HG02642 (cell line): ENCODE measurements at regions not wholly inside any gene's neighbourhood (a gene's known extent, or its start where the extent isn't known, plus 50 kb on each side); places are given as distances from the start of the nearest gene placed in this dataset.
"Not testable (repeated sequence)": the region's sequence is repeated elsewhere in the genome, so short reads cannot be mapped to it uniquely, and the experiment has no call there.

ENCODE experiments used
- ATAC-seq: cut with Tn5 transposase; IDR thresholded peaks from one replicate; pipeline ENCODE4 v1.9.1; 2021; ENCODE audit warnings: mild to moderate bottlenecking; ENCODE audit not compliant: unreplicated experiment, poor library complexity

DNA sequence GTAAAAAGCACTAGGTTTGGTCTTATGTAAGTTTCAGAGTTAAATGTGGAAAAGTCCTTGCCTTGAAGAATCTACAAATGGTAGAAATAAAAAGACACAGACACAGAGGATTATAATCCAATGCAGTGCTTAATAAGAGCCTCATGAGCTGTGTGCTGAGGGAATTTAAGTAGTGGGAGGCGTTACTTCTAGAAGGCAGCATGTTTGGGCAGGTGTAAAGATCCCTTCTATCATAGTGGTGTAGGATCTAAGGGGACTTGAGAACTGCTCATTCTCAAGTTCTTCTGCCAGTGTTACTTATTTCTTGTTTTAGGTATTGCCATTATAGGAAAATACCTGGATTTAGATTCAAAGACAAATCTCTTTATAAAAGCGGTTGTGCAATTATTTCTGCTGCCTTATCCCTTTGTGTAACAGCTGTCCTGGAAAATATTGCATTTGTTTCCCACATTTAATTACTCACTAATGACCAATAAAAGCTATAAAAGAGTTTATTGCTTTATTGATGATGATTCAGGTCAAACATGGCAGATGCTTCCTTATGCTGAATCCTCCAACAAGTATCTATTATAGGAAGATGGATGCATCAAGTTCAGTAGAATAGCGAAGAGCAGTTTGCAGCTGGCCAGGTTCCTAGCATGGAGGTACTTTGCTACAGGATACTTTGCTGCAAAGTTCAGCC lies 132.5 kb upstream of the IVNS1ABP start:
- ATAC-seq, result no peak

GRCh38 chr1:185448591-185449186 lies 131.6 kb upstream of the IVNS1ABP start:
- ATAC-seq, result no peak

DNA sequence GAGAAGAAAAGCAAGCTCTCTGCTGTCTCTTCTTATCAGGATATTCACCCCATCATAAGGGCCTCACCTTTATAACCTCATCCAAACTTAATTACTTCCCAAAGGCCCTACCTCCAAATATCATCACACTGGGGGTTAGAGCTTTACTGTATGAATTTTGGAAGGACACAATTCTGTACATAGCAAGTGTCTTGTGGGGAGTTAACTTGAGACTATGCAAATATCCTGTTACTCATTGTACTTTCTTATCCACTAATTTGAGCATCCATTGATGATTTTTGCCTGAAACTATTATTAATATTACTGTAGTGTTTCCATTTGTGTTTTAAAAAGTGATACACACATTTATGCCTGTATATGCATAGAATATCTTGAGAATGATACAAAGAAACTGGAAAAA lies 129.1 kb upstream of the IVNS1ABP start:
- ATAC-seq, result no peak

DNA sequence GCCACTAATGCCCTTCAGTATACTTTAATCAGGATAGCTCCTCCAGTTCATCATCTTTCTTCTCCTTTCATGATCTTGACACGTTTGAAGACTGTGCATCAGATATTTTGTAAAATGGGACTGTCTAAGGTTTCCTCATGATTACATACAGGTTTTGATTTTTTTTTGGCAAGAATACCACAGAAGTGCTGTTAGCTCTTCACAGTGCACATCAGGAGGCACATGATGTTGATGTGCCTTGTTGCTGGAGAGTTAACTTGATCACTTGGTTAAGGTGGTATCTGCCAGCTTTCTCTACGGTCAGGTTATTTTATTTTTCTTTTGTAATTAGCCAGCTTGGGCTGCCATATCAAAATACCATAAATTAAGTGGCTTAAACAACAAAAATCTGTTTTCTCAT lies 128.6 kb upstream of the IVNS1ABP start:
- ATAC-seq, result no peak

DNA sequence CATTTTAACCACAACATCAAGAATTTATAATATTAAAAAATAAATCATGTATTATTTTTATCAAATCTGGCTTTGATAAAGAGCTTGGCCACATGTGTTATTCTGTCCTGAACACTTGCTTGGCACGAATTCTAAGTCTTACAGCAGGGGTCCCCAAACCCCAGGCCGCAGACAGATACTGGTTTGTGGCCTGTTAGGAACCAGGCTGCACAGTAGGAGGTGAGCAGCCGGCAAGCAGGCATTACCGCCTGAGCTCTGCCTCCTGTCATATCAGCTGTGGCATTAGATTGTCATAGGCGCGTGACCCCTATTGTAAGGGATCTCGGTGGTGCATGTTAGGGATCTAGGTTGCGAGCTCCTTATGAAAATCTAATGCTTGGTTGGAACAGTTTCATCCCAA lies 127.6 kb upstream of the IVNS1ABP start:
- ATAC-seq, result no peak

- ATAC-seq, result no peak
Observed at GRCh38 chr1:185442050-185442449, 125.0 kb upstream of the IVNS1ABP start.

GRCh38 chr1:185441605-185442004 lies 124.6 kb upstream of the IVNS1ABP start:
- ATAC-seq, result no peak

GRCh38 chr1:185440877-185441276 lies 123.8 kb upstream of the IVNS1ABP start:
- ATAC-seq, result no peak

- ATAC-seq, result peak; percentile 71
Observed at GRCh38 chr1:185439727-185440415, 122.8 kb upstream of the IVNS1ABP start.

DNA sequence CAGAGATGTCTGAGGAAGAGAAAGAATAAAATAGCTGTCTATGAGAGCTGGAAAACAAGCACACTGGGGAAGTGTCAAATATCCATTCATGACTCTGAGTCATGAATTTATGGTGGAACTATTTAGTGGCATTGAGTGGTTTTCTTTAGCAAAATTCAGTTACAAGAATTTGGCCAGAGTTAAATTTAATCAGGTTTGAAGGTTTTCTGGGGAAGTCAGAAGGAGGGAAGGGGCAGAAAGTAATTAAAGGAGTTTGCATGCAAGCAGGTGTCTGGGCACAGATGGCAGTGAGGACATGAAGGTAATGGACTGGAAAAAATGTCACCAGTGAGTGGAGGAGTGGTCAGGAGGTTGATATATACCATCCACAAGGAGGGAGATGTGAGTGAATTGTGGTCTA lies 121.9 kb upstream of the IVNS1ABP start:
- ATAC-seq, result no peak

- ATAC-seq, result no peak
Observed at GRCh38 chr1:185435696-185436379, 118.8 kb upstream of the IVNS1ABP start.

GRCh38 chr1:185434721-185435120 lies 117.7 kb upstream of the IVNS1ABP start:
- ATAC-seq, result no peak

- no peak for ATAC-seq
Observed at GRCh38 chr1:185433667-185434066, 116.6 kb upstream of the IVNS1ABP start.

DNA sequence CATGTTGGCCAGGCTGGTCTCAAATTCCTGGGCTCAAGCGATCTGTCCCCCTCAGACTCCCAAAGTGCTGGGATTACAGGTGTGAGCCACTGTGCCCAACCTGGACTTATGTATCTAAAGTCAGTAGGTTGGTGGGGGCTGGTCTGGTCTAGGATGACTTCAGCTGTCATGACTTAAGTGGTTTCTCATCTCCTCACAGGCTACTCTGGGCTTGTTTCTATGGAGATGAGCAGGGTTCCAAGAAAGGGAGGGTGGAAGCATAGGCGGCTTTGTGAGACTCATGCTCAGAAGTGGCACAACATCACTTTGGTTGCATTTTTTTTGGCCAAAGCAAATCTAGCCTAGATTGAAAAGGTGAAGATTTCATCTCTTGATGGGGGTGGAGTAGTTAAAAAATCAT lies 115.9 kb upstream of the IVNS1ABP start:
- ATAC-seq, result no peak

DNA sequence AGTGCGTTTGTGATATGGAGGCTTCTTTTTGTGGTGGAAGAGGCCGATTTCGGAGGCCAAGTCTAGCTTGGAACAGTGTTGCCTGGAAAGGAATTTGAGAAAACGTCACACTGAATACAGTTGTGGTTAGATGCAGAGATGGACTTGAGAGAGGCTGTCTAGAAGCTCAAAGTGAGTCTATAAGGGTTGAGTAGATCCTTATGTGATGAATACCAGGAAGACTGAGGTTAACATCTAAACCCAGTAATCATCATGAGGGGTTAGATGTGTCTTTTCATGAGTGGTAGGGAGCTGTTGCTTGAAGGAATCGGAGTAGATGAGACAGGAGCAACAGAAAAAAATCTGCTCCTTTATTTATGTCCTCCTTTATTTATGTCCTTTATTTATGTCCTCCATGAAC lies 114.6 kb upstream of the IVNS1ABP start:
- ATAC-seq, result no peak

GRCh38 chr1:185429668-185430067 lies 112.6 kb upstream of the IVNS1ABP start:
- not testable (repeated sequence) for ATAC-seq

DNA sequence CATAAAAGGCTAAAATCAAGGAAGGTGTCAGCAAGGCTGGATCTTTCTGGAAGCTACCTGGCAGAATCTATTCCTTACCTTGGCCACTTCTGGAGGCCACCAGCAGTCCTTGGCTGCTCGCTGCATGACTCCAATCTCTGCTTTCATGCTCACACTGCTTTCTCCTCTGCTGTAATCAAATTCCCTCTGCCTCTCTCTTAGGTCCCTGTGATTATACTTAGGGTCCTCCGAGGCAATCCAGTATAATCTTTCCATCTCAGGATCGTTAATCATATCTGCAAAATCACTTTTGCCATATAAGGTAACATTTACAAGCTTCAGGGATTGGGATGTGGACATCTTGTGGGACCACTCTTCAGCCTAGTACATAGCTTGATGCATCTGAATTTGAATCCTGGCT lies 110.7 kb upstream of the IVNS1ABP start:
- ATAC-seq, result no peak

- ATAC-seq, result no peak
Observed at GRCh38 chr1:185427264-185427663, 110.2 kb upstream of the IVNS1ABP start.

- ATAC-seq, result no peak
Observed at GRCh38 chr1:185426848-185427247, 109.8 kb upstream of the IVNS1ABP start.

GRCh38 chr1:185425163-185425562 lies 108.1 kb upstream of the IVNS1ABP start:
- ATAC-seq, result no peak

- ATAC-seq, result no peak
Observed at GRCh38 chr1:185421485-185422107, 104.6 kb upstream of the IVNS1ABP start.
